Astrocyte of the cerebellum (primary cell): ENCODE measurements at regions not wholly inside any gene's neighbourhood (a gene's known extent, or its start where the extent isn't known, plus 50 kb on each side); places are given as distances from the start of the nearest gene placed in this dataset.
"Not testable (repeated sequence)": the region's sequence is repeated elsewhere in the genome, so short reads cannot be mapped to it uniquely, and the experiment has no call there.

ENCODE experiments used
- DNase-seq: peaks from one replicate; pipeline ENCODE4 v3.0.0-alpha.2; 2011; ENCODE audit warnings: low read depth
- H3K4me3 ChIP-seq: 2 replicates; pipeline ENCODE4 v1.5.1; 2011; ENCODE audit warnings: mild to moderate bottlenecking, low read depth, low read length, moderate library complexity
- CTCF ChIP-seq: IDR thresholded peaks from 2 replicates; pipeline ENCODE4 v1.5.1; 2012; ENCODE audit warnings: low read length, low read depth, moderate library complexity, mild to moderate bottlenecking; ENCODE audit errors: missing control alignments
- in situ Hi-C: cut with HindIII; loops from 2 replicates; pipeline ENCODE4 v1.10.0; 2017; ENCODE audit warnings: low sequenced_read_pairs

- in situ Hi-C loops: no loop called here
- TF ChIP-seq CTCF: no peak
- DNase-seq: no peak
- no peak overlapping the region for H3K4me3 ChIP-seq
Observed at GRCh38 chr11:26936109-26936508, 57.8 kb upstream of the FIBIN start.

GRCh38 chr11:26937386-26937785, 56.5 kb upstream of the FIBIN start:
- DNase-seq: no peak
- in situ Hi-C loops: no loop called here
- H3K4me3 ChIP-seq: no peak overlapping the region
- TF ChIP-seq CTCF: no peak

GRCh38 chr11:26940501-26940900, 53.4 kb upstream of the FIBIN start:
- DNase-seq, H3K4me3 ChIP-seq, in situ Hi-C loops: not testable (repeated sequence)

- in situ Hi-C loops: no loop called here
- DNase-seq: no peak
- no peak overlapping the region for H3K4me3 ChIP-seq
- TF ChIP-seq CTCF: no peak
Observed at GRCh38 chr11:26942356-26942755, 51.6 kb upstream of the FIBIN start.

- TF ChIP-seq CTCF: no peak
- in situ Hi-C loops: no loop called here
- H3K4me3 ChIP-seq: no peak overlapping the region
- no peak for DNase-seq
Observed at GRCh38 chr11:26943636-26944035, 50.3 kb upstream of the FIBIN start.
